ENCODE measurements at regions not wholly inside any gene's neighbourhood (a gene's known extent, or its start where the extent isn't known, plus 50 kb on each side); places are given as distances from the start of the nearest gene placed in this dataset.

GRCh38 chr4:62806816-62807215, 1602.4 kb downstream of the TECRL start:
- Histone ChIP-seq H3K9ac (ENCODE audit: insufficient read length) (no peak overlapping the region), H3K9me3 (ENCODE audit: low read depth, low read length) (no peaks in the 10 kb centered on the region), H3K4me3 (no peak overlapping the region), H3K27ac (no peak overlapping the region), H3K36me3 (ENCODE audit: insufficient read depth, low read length) (no peaks in the 10 kb centered on the region)
- no peak for TF ChIP-seq FOXP2 (optimal IDR thresholded peaks at IDR 0.05; ENCODE audit: control extremely low read depth, extremely low read length, insufficient read depth)
- TF ChIP-seq POLR2AphosphoS5 (IDR thresholded peaks at IDR 0.05; ENCODE audit: borderline replicate concordance, low read depth, low read length), result no peak
- no peak for TF ChIP-seq EZH2 (IDR thresholded peaks at IDR 0.05)
- DNase-seq (ENCODE audit: low read depth, low spot score), result no peak

GRCh38 chr4:62804075-62804474, 1603.9 kb downstream of the ADGRL3 start:
- Histone ChIP-seq H3K9ac (ENCODE audit: insufficient read length) (no peak overlapping the region), H3K27ac (no peak overlapping the region)

GRCh38 chr4:62797221-62797620, 1597.1 kb downstream of the ADGRL3 start:
- Histone ChIP-seq H3K27ac (no peak overlapping the region), H3K4me3 (no peak overlapping the region), H3K36me3 (ENCODE audit: insufficient read depth, low read length) (no peaks in the 10 kb centered on the region), H3K9ac (ENCODE audit: insufficient read length) (no peak overlapping the region), H3K9me3 (ENCODE audit: low read depth, low read length) (no peaks in the 10 kb centered on the region)
- TF ChIP-seq POLR2AphosphoS5 (IDR thresholded peaks at IDR 0.05; ENCODE audit: borderline replicate concordance, low read depth, low read length) (no peak), EZH2 (IDR thresholded peaks at IDR 0.05) (no peak), FOXP2 (optimal IDR thresholded peaks at IDR 0.05; ENCODE audit: control extremely low read depth, extremely low read length, insufficient read depth) (no peak)
- no peak for DNase-seq (ENCODE audit: low read depth, low spot score)

More at GRCh38 chr4:62804075-62804474, 1603.9 kb downstream of the ADGRL3 start:
- Histone ChIP-seq H3K36me3 (ENCODE audit: insufficient read depth, low read length) (no peaks in the 10 kb centered on the region), H3K4me3 (no peak overlapping the region), H3K9me3 (ENCODE audit: low read depth, low read length) (no peaks in the 10 kb centered on the region)
- no peak for TF ChIP-seq EZH2 (IDR thresholded peaks at IDR 0.05)
- TF ChIP-seq POLR2AphosphoS5 (IDR thresholded peaks at IDR 0.05; ENCODE audit: borderline replicate concordance, low read depth, low read length), result no peak
- TF ChIP-seq FOXP2 (optimal IDR thresholded peaks at IDR 0.05; ENCODE audit: control extremely low read depth, extremely low read length, insufficient read depth), result no peak
- DNase-seq (ENCODE audit: low read depth, low spot score), result no peak

- Histone ChIP-seq H3K36me3 (ENCODE audit: insufficient read depth, low read length) (no peaks in the 10 kb centered on the region), H3K9me3 (ENCODE audit: low read depth, low read length) (no peaks in the 10 kb centered on the region), H3K9ac (ENCODE audit: insufficient read length) (no peak overlapping the region), H3K27ac (no peak overlapping the region), H3K4me3 (no peak overlapping the region)
- TF ChIP-seq FOXP2 (optimal IDR thresholded peaks at IDR 0.05; ENCODE audit: control extremely low read depth, extremely low read length, insufficient read depth) (no peak), POLR2AphosphoS5 (IDR thresholded peaks at IDR 0.05; ENCODE audit: borderline replicate concordance, low read depth, low read length) (no peak), EZH2 (IDR thresholded peaks at IDR 0.05) (no peak)
- no peak for DNase-seq (ENCODE audit: low read depth, low spot score)
These were observed 1591.3 kb downstream of the ADGRL3 start for GRCh38 chr4:62791386-62791785.

- DNase-seq (ENCODE audit: low read depth, low spot score), result no peak
These were observed 1571.9 kb downstream of the ADGRL3 start for GRCh38 chr4:62771983-62772557.

GRCh38 chr4:62740296-62740695, 1540.2 kb downstream of the ADGRL3 start:
- no peak for DNase-seq (ENCODE audit: low read depth, low spot score)
- Histone ChIP-seq H3K9me3 (ENCODE audit: low read depth, low read length) (no peaks in the 10 kb centered on the region), H3K4me3 (no peak overlapping the region), H3K27ac (no peak overlapping the region), H3K9ac (ENCODE audit: insufficient read length) (no peak overlapping the region), H3K36me3 (ENCODE audit: insufficient read depth, low read length) (no peaks in the 10 kb centered on the region)
- TF ChIP-seq POLR2AphosphoS5 (IDR thresholded peaks at IDR 0.05; ENCODE audit: borderline replicate concordance, low read depth, low read length), result no peak
- no peak for TF ChIP-seq EZH2 (IDR thresholded peaks at IDR 0.05)
- no peak for TF ChIP-seq FOXP2 (optimal IDR thresholded peaks at IDR 0.05; ENCODE audit: control extremely low read depth, extremely low read length, insufficient read depth)

More at GRCh38 chr4:62771983-62772557, 1571.9 kb downstream of the ADGRL3 start:
- TF ChIP-seq FOXP2 (optimal IDR thresholded peaks at IDR 0.05; ENCODE audit: control extremely low read depth, extremely low read length, insufficient read depth) (no peak), POLR2AphosphoS5 (IDR thresholded peaks at IDR 0.05; ENCODE audit: borderline replicate concordance, low read depth, low read length) (no peak), EZH2 (IDR thresholded peaks at IDR 0.05) (no peak)
- Histone ChIP-seq H3K9me3 (ENCODE audit: low read depth, low read length) (no peaks in the 10 kb centered on the region), H3K36me3 (ENCODE audit: insufficient read depth, low read length) (no peaks in the 10 kb centered on the region), H3K4me3 (no peak overlapping the region), H3K27ac (no peak overlapping the region), H3K9ac (ENCODE audit: insufficient read length) (no peak overlapping the region)

GRCh38 chr4:62717154-62717553, 1517.0 kb downstream of the ADGRL3 start:
- TF ChIP-seq EZH2 (IDR thresholded peaks at IDR 0.05), result no peak
- no peak for TF ChIP-seq FOXP2 (optimal IDR thresholded peaks at IDR 0.05; ENCODE audit: control extremely low read depth, extremely low read length, insufficient read depth)
- no peak for TF ChIP-seq POLR2AphosphoS5 (IDR thresholded peaks at IDR 0.05; ENCODE audit: borderline replicate concordance, low read depth, low read length)
- H3K27ac ChIP-seq, result no peak overlapping the region
- H3K36me3 ChIP-seq (ENCODE audit: insufficient read depth, low read length), result no peaks in the 10 kb centered on the region
- no peak for DNase-seq (ENCODE audit: low read depth, low spot score)
- H3K4me3 ChIP-seq, result no peak overlapping the region
- no peaks in the 10 kb centered on the region for H3K9me3 ChIP-seq (ENCODE audit: low read depth, low read length)
- no peak overlapping the region for H3K9ac ChIP-seq (ENCODE audit: insufficient read length)

GRCh38 chr4:62711575-62711974, 1511.4 kb downstream of the ADGRL3 start:
- Histone ChIP-seq H3K9ac (ENCODE audit: insufficient read length) (no peak overlapping the region), H3K27ac (no peak overlapping the region), H3K36me3 (ENCODE audit: insufficient read depth, low read length) (no peaks in the 10 kb centered on the region), H3K9me3 (ENCODE audit: low read depth, low read length) (no peaks in the 10 kb centered on the region), H3K4me3 (no peak overlapping the region)
- DNase-seq (ENCODE audit: low read depth, low spot score), result no peak
- TF ChIP-seq FOXP2 (optimal IDR thresholded peaks at IDR 0.05; ENCODE audit: control extremely low read depth, extremely low read length, insufficient read depth), result no peak
- no peak for TF ChIP-seq EZH2 (IDR thresholded peaks at IDR 0.05)
- TF ChIP-seq POLR2AphosphoS5 (IDR thresholded peaks at IDR 0.05; ENCODE audit: borderline replicate concordance, low read depth, low read length), result no peak

Data from SK-N-MC (cell line).